Right lobe of liver (tissue), 4 donors: ENCODE measurements at regions not wholly inside any gene's neighbourhood (a gene's known extent, or its start where the extent isn't known, plus 50 kb on each side); places are given as distances from the start of the nearest gene placed in this dataset.

Experiments
- POLR2A ChIP-seq: fragments of 450-650 bp; IDR thresholded peaks from one replicate; pipeline ENCODE4 v1.6.1; 2017; ENCODE audit warnings: antibody characterized with exemption, mild to moderate bottlenecking
- TF ChIP-seq, protein P1 (sequence below), 4 donors: fragments of 200-600 bp in 3 of 4; fragments of 450-650 bp in 1 of 4; IDR thresholded peaks; one replicate each; pipeline versions ENCODE4 v1.5.1 to v1.8.0; 2016 to 2022; ENCODE audit warnings: antibody characterized with exemption in 4 of 4, mild to moderate bottlenecking in 2 of 4
- donor health status: DM: no; HTN: no; CAD: no.
- donor health status: DM: no; HTN: no; CAD: no.
- donor health status: DM: no; HTN: yes; CAD: no.

DNA sequence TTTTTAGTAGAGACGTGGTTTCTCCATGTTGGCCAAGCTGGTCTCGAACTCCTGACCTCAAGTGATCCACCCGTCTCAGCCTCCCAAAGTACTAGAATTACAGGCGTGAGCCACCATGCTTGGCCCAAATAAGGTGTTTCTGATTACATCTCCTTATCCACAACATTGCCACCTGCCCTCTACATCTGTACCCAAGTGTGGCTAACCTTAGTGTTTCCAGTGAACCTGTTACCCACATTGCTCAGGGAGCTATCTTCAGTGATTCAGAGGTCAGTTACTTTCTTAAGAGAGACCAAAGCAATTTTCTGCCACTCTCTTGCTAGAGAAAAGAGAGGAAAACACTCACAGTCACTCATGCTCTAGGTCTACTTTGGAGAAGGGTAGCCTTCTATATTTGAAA lies 115.0 kb upstream of the SLC39A10 start:
- TF ChIP-seq, protein P1, sequence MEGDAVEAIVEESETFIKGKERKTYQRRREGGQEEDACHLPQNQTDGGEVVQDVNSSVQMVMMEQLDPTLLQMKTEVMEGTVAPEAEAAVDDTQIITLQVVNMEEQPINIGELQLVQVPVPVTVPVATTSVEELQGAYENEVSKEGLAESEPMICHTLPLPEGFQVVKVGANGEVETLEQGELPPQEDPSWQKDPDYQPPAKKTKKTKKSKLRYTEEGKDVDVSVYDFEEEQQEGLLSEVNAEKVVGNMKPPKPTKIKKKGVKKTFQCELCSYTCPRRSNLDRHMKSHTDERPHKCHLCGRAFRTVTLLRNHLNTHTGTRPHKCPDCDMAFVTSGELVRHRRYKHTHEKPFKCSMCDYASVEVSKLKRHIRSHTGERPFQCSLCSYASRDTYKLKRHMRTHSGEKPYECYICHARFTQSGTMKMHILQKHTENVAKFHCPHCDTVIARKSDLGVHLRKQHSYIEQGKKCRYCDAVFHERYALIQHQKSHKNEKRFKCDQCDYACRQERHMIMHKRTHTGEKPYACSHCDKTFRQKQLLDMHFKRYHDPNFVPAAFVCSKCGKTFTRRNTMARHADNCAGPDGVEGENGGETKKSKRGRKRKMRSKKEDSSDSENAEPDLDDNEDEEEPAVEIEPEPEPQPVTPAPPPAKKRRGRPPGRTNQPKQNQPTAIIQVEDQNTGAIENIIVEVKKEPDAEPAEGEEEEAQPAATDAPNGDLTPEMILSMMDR (IDR thresholded peaks at IDR 0.05) = no peak
- TF ChIP-seq POLR2A = no peak
